ENCODE measurements at regions not wholly inside any gene's neighbourhood (a gene's known extent, or its start where the extent isn't known, plus 50 kb on each side); places are given as distances from the start of the nearest gene placed in this dataset.
"Not testable (repeated sequence)": the region's sequence is repeated elsewhere in the genome, so short reads cannot be mapped to it uniquely, and the experiment has no call there.

- no peak for DNase-seq
Measured at GRCh38 chr17:68780596-68780995, 174.6 kb downstream of the ABCA8 start.

- DNase-seq = no peak
Measured at GRCh38 chr17:68778726-68779125, 176.5 kb downstream of the ABCA8 start.

GRCh38 chr17:68777856-68778694 lies 176.9 kb upstream of the FAM20A start:
- no peak for DNase-seq

GRCh38 chr17:68777243-68777855 lies 176.2 kb upstream of the FAM20A start:
- DNase-seq = peak; percentile 76

- DNase-seq = no peak
Measured at GRCh38 chr17:68776451-68776850, 175.3 kb upstream of the FAM20A start.

- no peak for DNase-seq
Measured at GRCh38 chr17:68775969-68776368, 174.8 kb upstream of the FAM20A start.

- no peak for DNase-seq
Measured at GRCh38 chr17:68775318-68775717, 174.2 kb upstream of the FAM20A start.

GRCh38 chr17:68771867-68772515 lies 170.8 kb upstream of the FAM20A start:
- DNase-seq = no peak

GRCh38 chr17:68768804-68769203 lies 167.6 kb upstream of the FAM20A start:
- DNase-seq = no peak

- DNase-seq = no peak
Measured at GRCh38 chr17:68766640-68767039, 165.5 kb upstream of the FAM20A start.

GRCh38 chr17:68763562-68763961 lies 162.4 kb upstream of the FAM20A start:
- DNase-seq = no peak

GRCh38 chr17:68762911-68763310 lies 161.7 kb upstream of the FAM20A start:
- DNase-seq = no peak

- DNase-seq = no peak
Measured at GRCh38 chr17:68760141-68760475, 158.9 kb upstream of the FAM20A start.

GRCh38 chr17:68759343-68760140 lies 158.4 kb upstream of the FAM20A start:
- DNase-seq = peak; percentile 90

- no peak for DNase-seq
Measured at GRCh38 chr17:68759002-68759342, 157.8 kb upstream of the FAM20A start.

GRCh38 chr17:68757866-68758757 lies 156.9 kb upstream of the FAM20A start:
- DNase-seq = not testable (repeated sequence)

GRCh38 chr17:68753985-68754769 lies 153.0 kb upstream of the FAM20A start:
- no peak for DNase-seq

GRCh38 chr17:68750208-68750562 lies 149.0 kb upstream of the FAM20A start:
- DNase-seq = no peak

GRCh38 chr17:68749349-68750207 lies 148.4 kb upstream of the FAM20A start:
- no peak for DNase-seq

- no peak for DNase-seq
Measured at GRCh38 chr17:68748381-68748780, 147.2 kb upstream of the FAM20A start.

All from left kidney (tissue), 1 donor.